ENCODE measurements at regions not wholly inside any gene's neighbourhood (a gene's known extent, or its start where the extent isn't known, plus 50 kb on each side); places are given as distances from the start of the nearest gene placed in this dataset.
A peak's percentile ranks its signal among the peaks of the same experiment; 100 is the strongest.

DNA sequence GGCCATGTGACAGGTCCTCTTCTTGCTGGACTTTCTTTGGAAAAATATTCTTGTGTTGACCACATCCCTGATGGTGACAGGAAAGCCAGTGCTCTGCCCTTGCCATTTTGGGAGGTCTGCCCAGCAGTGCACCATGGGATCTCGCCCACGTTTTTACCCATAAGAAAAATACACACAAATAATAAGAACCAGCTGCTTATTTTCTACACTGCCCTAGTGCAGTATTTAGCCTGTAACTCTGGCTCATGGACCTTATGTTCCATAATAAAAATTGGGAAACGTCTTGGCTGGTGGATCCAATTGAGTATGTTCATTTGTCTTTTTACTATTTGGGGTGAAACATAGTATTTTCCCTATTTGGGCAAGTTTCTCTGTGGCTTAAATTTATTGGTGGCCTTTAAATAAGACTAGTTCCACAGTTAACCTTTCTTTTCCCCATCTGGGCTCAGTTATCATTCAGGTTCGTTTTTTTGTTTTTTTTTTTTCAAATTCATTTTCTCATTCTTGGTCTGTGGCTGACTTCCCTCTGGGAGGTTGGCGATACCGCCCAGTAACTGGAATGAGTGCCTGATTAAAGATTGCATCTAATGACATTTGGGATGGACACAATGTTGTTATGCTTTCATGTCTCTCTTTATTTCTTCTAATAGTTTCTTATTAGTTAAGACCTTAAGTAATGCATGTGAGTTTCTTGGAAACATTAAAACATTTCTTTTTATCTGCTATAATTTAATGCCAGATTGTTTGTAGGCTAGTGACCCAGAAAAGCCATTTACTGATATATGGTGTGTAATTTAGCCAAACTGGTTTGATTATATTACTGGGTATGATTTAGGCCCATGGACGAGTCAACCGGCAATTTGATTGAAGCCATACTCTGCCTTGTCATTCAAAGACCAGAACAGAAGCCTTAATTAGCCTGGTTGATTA is 163.7 kb downstream of the FGF10 start:
- H3K4me3 ChIP-seq (ENCODE audit: low read length): no peak overlapping the region
- TF ChIP-seq, protein P1, sequence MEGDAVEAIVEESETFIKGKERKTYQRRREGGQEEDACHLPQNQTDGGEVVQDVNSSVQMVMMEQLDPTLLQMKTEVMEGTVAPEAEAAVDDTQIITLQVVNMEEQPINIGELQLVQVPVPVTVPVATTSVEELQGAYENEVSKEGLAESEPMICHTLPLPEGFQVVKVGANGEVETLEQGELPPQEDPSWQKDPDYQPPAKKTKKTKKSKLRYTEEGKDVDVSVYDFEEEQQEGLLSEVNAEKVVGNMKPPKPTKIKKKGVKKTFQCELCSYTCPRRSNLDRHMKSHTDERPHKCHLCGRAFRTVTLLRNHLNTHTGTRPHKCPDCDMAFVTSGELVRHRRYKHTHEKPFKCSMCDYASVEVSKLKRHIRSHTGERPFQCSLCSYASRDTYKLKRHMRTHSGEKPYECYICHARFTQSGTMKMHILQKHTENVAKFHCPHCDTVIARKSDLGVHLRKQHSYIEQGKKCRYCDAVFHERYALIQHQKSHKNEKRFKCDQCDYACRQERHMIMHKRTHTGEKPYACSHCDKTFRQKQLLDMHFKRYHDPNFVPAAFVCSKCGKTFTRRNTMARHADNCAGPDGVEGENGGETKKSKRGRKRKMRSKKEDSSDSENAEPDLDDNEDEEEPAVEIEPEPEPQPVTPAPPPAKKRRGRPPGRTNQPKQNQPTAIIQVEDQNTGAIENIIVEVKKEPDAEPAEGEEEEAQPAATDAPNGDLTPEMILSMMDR (IDR thresholded peaks at IDR 0.05; ENCODE audit: insufficient read depth, low read depth, low read length, missing control alignments): no peak
- no peak for DNase-seq (ENCODE audit: low read depth)

DNA sequence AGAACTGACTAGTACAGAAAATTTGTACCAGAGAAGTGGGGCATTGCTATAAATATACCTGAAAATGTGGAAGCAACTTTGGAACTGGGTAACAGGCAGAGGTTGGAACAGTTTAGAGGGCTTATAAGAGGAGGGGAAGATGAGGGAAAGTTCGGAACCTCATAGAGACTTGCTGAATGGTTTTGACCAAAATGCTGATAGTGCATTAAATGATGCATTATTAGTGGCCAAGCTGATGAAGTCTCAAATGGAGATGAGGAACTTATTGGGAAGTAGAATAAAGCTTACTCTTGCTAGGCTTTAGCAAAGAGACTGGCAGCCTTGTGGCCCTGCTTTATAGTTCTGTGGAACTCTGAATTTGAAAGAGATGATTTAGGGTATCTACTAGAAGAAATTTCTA is 189.8 kb downstream of the FGF10 start:
- no peak overlapping the region for H3K4me3 ChIP-seq (ENCODE audit: low read length)
- TF ChIP-seq, protein P1 (IDR thresholded peaks at IDR 0.05; ENCODE audit: insufficient read depth, low read depth, low read length, missing control alignments): no peak
- DNase-seq (ENCODE audit: low read depth): no peak

DNA sequence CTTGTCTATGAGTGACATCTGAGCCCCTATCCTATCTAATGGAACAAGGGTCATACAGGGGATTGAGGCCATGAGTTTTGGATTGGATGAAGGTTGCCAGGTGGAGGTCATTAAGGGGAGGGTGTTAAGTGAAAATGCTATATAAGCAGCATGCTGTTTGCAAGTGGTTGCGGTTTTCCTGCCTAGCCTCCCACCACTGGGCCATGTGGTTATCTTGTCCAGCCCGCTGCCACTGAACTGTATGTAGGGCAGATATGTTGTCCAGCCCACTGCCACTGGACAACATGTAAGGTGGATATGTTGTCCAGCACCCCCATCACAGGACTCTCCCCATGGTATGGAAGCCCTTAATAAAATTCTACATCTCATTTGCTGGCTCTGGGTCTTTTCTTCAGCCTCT is 200.0 kb downstream of the FGF10 start:
- no peak for DNase-seq (ENCODE audit: low read depth)
- no peak overlapping the region for H3K4me3 ChIP-seq (ENCODE audit: low read length)
- TF ChIP-seq, protein P1 (IDR thresholded peaks at IDR 0.05; ENCODE audit: insufficient read depth, low read depth, low read length, missing control alignments): no peak

DNA sequence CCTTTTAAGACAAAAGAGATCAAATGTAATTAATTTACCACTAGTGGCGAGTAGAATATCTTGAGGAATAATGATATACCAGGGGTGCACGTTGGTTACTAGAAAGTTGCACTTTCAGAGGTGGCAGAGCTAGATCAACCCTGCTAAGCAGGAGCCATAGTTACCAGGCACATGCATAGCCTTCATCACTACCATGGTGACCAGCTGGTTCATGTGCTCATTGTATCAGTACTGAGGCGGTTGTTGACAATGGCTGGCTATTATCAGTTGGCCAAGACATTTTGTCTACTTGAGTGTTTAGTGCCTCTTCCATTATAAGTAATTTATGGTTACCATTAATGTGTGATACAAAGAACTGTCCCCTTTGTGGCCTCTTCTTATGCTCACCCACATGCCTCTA is 201.2 kb downstream of the FGF10 start:
- no peak overlapping the region for H3K4me3 ChIP-seq (ENCODE audit: low read length)
- TF ChIP-seq, protein P1 (IDR thresholded peaks at IDR 0.05; ENCODE audit: insufficient read depth, low read depth, low read length, missing control alignments): no peak
- DNase-seq (ENCODE audit: low read depth): no peak

GRCh38 chr5:44183753-44184152 is 205.5 kb downstream of the FGF10 start:
- DNase-seq (ENCODE audit: low read depth): no peak
- TF ChIP-seq, protein P1 (IDR thresholded peaks at IDR 0.05; ENCODE audit: insufficient read depth, low read depth, low read length, missing control alignments): no peak
- no peak overlapping the region for H3K4me3 ChIP-seq (ENCODE audit: low read length)

DNA sequence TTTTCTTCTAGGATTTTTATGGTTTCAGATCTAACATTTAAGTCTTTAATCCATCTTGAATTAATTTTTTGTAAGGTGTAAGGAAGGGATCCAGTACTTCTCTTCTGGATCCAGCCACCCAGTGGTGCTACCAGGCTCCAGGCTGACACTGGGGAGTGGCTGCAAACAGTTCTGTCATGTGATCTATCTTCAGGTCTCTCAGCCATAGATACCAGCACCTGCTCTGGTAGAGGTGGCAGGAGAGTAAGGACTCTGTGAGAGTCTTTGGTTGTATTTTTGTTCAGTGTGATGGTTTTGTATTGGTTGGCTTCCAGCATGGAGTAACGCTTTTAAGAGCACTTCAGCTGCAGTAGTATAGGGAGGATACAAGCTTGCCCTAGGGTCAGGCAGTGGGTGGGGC is 205.9 kb downstream of the FGF10 start:
- no peak for DNase-seq (ENCODE audit: low read depth)
- no peak overlapping the region for H3K4me3 ChIP-seq (ENCODE audit: low read length)
- TF ChIP-seq, protein P1 (IDR thresholded peaks at IDR 0.05; ENCODE audit: insufficient read depth, low read depth, low read length, missing control alignments): no peak

- H3K4me3 ChIP-seq (ENCODE audit: low read length): no peak overlapping the region
- TF ChIP-seq, protein P1 (IDR thresholded peaks at IDR 0.05; ENCODE audit: insufficient read depth, low read depth, low read length, missing control alignments): no peak
- DNase-seq (ENCODE audit: low read depth): peak; percentile 29
Measured at GRCh38 chr5:44178414-44178813, 210.8 kb downstream of the FGF10 start.
